Panc1 (cell line): ENCODE measurements at regions not wholly inside any gene's neighbourhood (a gene's known extent, or its start where the extent isn't known, plus 50 kb on each side); places are given as distances from the start of the nearest gene placed in this dataset.

Source experiments
- ATAC-seq: fragments of 200-7000 bp; cut with Tn5 transposase; 2 replicates; pipeline ENCODE4 v1.9.1; 2020; ENCODE audit warnings: mild to moderate bottlenecking, moderate library complexity
- BruUV-seq: library from RNA; stranded (reverse); fragments of 400-500 nt; replicated peaks from 2 replicates; lab custom pipeline; 2021; lab: Mats Ljungman, UMichigan
- CTCF ChIA-PET: fragments of 300-600 bp; sonication (Branson Sonifier 250); formaldehyde crosslinking; loops from one replicate; lab custom pipeline; 2022; ENCODE audit warnings: antibody characterized with exemption; lab: Charles Lee
- POLR2A ChIA-PET: fragments of 300-600 bp; sonication (Branson Sonifier 250); formaldehyde crosslinking; loops from one replicate; lab custom pipeline; 2022; ENCODE audit warnings: antibody characterized with exemption; lab: Charles Lee
- DNase-seq: peaks from one replicate; pipeline ENCODE4 v3.0.0-alpha.2; 2010; ENCODE audit warnings: low read depth, low spot score
- H3K27ac ChIP-seq: 2 replicates; pipeline ENCODE4 v1.5.1; 2011; ENCODE audit warnings: mild to moderate bottlenecking, low read length, inconsistent platforms
- H3K27me3 ChIP-seq: fragments of 200-500 bp; sonication (Bioruptor generic); 2 replicates; pipeline ENCODE4 v1.6.0; 2014; ENCODE audit warnings: low read length, inconsistent platforms; ENCODE audit not compliant: control insufficient read depth, insufficient read depth
- H3K36me3 ChIP-seq: fragments of 200-500 bp; sonication (Bioruptor generic); 2 replicates; pipeline ENCODE4 v1.5.1; 2014; ENCODE audit warnings: inconsistent platforms, mild to moderate bottlenecking, low read length, moderate library complexity; ENCODE audit not compliant: control insufficient read depth, insufficient read depth
- H3K4me1 ChIP-seq: 2 replicates; pipeline ENCODE4 v1.5.1; 2011; ENCODE audit warnings: inconsistent platforms, mild to moderate bottlenecking, low read length, moderate library complexity; ENCODE audit not compliant: control insufficient read depth, insufficient read depth
- H3K4me3 ChIP-seq, 2 experiments: 2 replicates each; pipeline ENCODE4 v1.5.1; 2011 to 2012; ENCODE audit warnings: low read depth in 2 of 2, low read length in 2 of 2, mild to moderate bottlenecking in 2 of 2, inconsistent platforms in 1 of 2, moderate library complexity in 1 of 2
- H3K9me3 ChIP-seq: fragments of 200-500 bp; sonication (Bioruptor generic); 2 replicates; pipeline ENCODE4 v1.5.1; 2014; ENCODE audit warnings: low read depth, mild to moderate bottlenecking, inconsistent platforms, low read length, moderate library complexity; ENCODE audit not compliant: control insufficient read depth, insufficient read depth
- CTCF ChIP-seq: fragments of 450-650 bp; IDR thresholded peaks from 2 replicates; pipeline ENCODE4 v1.5.1; 2017; ENCODE audit warnings: mild to moderate bottlenecking
- POLR2AphosphoS5 ChIP-seq: IDR thresholded peaks from 2 replicates; pipeline ENCODE4 v1.6.1; 2012; ENCODE audit warnings: mild to moderate bottlenecking, low read depth, low read length, moderate library complexity
- REST ChIP-seq, 2 experiments: IDR thresholded peaks; 2 replicates each; pipeline ENCODE4 v1.6.1; 2011 to 2012; ENCODE audit warnings: low read depth in 2 of 2, control low read depth in 1 of 2, low read length in 1 of 2, mild to moderate bottlenecking in 1 of 2, moderate library complexity in 1 of 2; ENCODE audit not compliant: insufficient read depth in 1 of 2
- SIN3A ChIP-seq: IDR thresholded peaks from 2 replicates; pipeline ENCODE4 v1.6.1; 2012; ENCODE audit warnings: low read depth, mild to moderate bottlenecking, low read length, moderate library complexity, borderline replicate concordance; ENCODE audit not compliant: insufficient read depth
- TCF7L2 ChIP-seq: IDR thresholded peaks from 2 replicates; pipeline ENCODE4 v1.6.1; 2011; ENCODE audit warnings: mild to moderate bottlenecking, low read depth, low read length, inconsistent platforms
- in situ Hi-C: cut with HindIII; loops from 2 replicates; pipeline ENCODE4 v1.10.0; 2016; ENCODE audit warnings: low sequenced_read_pairs, low pct_unique_long_range_greater_than_20kb
- intact Hi-C: fragments of 100-400 bp; cut with micrococcal nuclease; formaldehyde crosslinking; loops from one replicate; pipeline ENCODE4 v1.10.0; 2022; ENCODE audit not compliant: unreplicated experiment

GRCh38 chr15:26212109-26212508 is 349.0 kb upstream of the ATP10A start:
- H3K4me1 ChIP-seq = no peaks in the 10 kb centered on the region

GRCh38 chr15:26210980-26211379 is 347.9 kb upstream of the ATP10A start:
- H3K27ac ChIP-seq = no peak overlapping the region
- no peaks in the 10 kb centered on the region for H3K36me3 ChIP-seq
- TF ChIP-seq REST (IDR thresholded peaks at IDR 0.05; ENCODE audit: insufficient read depth in 1 of 2, low read depth in 2 of 2, low read length in 1 of 2) (no peak), TCF7L2 (no peak), POLR2AphosphoS5 (no peak), CTCF (no peak), SIN3A (no peak)
- H3K4me1 ChIP-seq = no peaks in the 10 kb centered on the region
- no peak for ATAC-seq
- BruUV-seq = no TSS peak
- ChIA-PET CTCF (no interaction called here), POLR2A (no interaction called here)
- no peaks in the 10 kb centered on the region for H3K9me3 ChIP-seq
- no peak for DNase-seq
- H3K4me3 ChIP-seq = no peak overlapping the region
- intact Hi-C loops = no loop called here
- no peaks in the 10 kb centered on the region for H3K27me3 ChIP-seq
- in situ Hi-C loops = no loop called here

More at GRCh38 chr15:26212109-26212508, 349.0 kb upstream of the ATP10A start:
- Histone ChIP-seq H3K36me3 (no peaks in the 10 kb centered on the region), H3K27ac (no peak overlapping the region), H3K9me3 (no peaks in the 10 kb centered on the region), H3K27me3 (no peaks in the 10 kb centered on the region), H3K4me3 (no peak overlapping the region)
- DNase-seq = no peak
- CTCF ChIA-PET = no interaction called here
- BruUV-seq = no TSS peak
- ATAC-seq = no peak
- in situ Hi-C loops = no loop called here
- TF ChIP-seq CTCF (no peak), SIN3A (no peak), POLR2AphosphoS5 (no peak), REST (IDR thresholded peaks at IDR 0.05; ENCODE audit: insufficient read depth in 1 of 2, low read depth in 2 of 2, low read length in 1 of 2) (no peak), TCF7L2 (no peak)
- POLR2A ChIA-PET = no interaction called here
- intact Hi-C loops = no loop called here
